PC-9 (cell line): ENCODE measurements at regions not wholly inside any gene's neighbourhood (a gene's known extent, or its start where the extent isn't known, plus 50 kb on each side); places are given as distances from the start of the nearest gene placed in this dataset.

Experiments used
- BruUV-seq: library from RNA; stranded (reverse); fragments of 400-500 nt; replicated peaks from 2 replicates; lab custom pipeline; 2021; lab: Mats Ljungman, UMichigan
- CTCF ChIA-PET: fragments of 300-600 bp; sonication (Branson Sonifier 250); formaldehyde crosslinking; loops from one replicate; lab custom pipeline; 2022; ENCODE audit warnings: antibody characterized with exemption; lab: Charles Lee
- POLR2A ChIA-PET: fragments of 300-600 bp; sonication (Branson Sonifier 250); formaldehyde crosslinking; loops from one replicate; lab custom pipeline; 2022; ENCODE audit warnings: antibody characterized with exemption; ENCODE audit not compliant: unreplicated experiment; lab: Charles Lee
- DNase-seq, 2 experiments: peaks; one replicate each; pipeline versions ENCODE4 v3.0.0 to v3.0.0-alpha.2; 2015 to 2022; ENCODE audit warnings: mixed read lengths in 1 of 2
- H2AFZ ChIP-seq: fragments of 200-600 bp; sonication (generic); 2 replicates; pipeline ENCODE4 v1.8.1; 2017; ENCODE audit warnings: antibody characterized with exemption
- H3F3A ChIP-seq: fragments of 200-600 bp; sonication (generic); 2 replicates; pipeline ENCODE4 v1.8.1; 2017; ENCODE audit warnings: antibody characterized with exemption, mild to moderate bottlenecking, low read depth; ENCODE audit not compliant: insufficient read depth
- H3K27ac ChIP-seq: fragments of 200-600 bp; sonication (generic); 2 replicates; pipeline ENCODE4 v1.6.1; 2016; ENCODE audit warnings: mixed run types
- H3K27me3 ChIP-seq: fragments of 200-600 bp; sonication (generic); 2 replicates; pipeline ENCODE4 v1.6.1; 2016; ENCODE audit warnings: low read depth, mixed run types; ENCODE audit not compliant: insufficient read depth
- H3K36me3 ChIP-seq: fragments of 200-600 bp; sonication (generic); 2 replicates; pipeline ENCODE4 v1.6.1; 2016; ENCODE audit warnings: low read depth, mixed run types
- H3K4me1 ChIP-seq: fragments of 200-600 bp; sonication (generic); replicated peaks from 2 replicates; pipeline ENCODE4 v1.6.1; 2016; ENCODE audit warnings: mixed run types; ENCODE audit not compliant: insufficient read depth
- H3K4me2 ChIP-seq: fragments of 200-600 bp; sonication (generic); 2 replicates; pipeline ENCODE4 v1.6.1; 2017; ENCODE audit warnings: mixed run types
- H3K4me3 ChIP-seq: fragments of 200-600 bp; sonication (generic); 2 replicates; pipeline ENCODE4 v1.6.1; 2016; ENCODE audit warnings: mixed run types
- H3K79me2 ChIP-seq: fragments of 200-600 bp; sonication (generic); 2 replicates; pipeline ENCODE4 v1.6.1; 2017; ENCODE audit warnings: low read depth, mixed run types
- H3K9me2 ChIP-seq: fragments of 200-600 bp; sonication (generic); 2 replicates; pipeline ENCODE4 v1.8.1; 2017; ENCODE audit warnings: mild to moderate bottlenecking; ENCODE audit not compliant: insufficient read depth
- H3K9me3 ChIP-seq: fragments of 200-600 bp; sonication (generic); 2 replicates; pipeline ENCODE4 v1.8.1; 2016; ENCODE audit warnings: low read depth; ENCODE audit not compliant: insufficient read depth
- H4K20me1 ChIP-seq: fragments of 200-600 bp; sonication (generic); 2 replicates; pipeline ENCODE4 v1.8.1; 2017; ENCODE audit not compliant: insufficient read depth
- CTCF ChIP-seq: fragments of 200-600 bp; sonication (generic); conservative IDR thresholded peaks from 2 replicates; pipeline ENCODE4 v1.6.1; 2017; ENCODE audit warnings: mixed run types, antibody characterized with exemption, mild to moderate bottlenecking, moderate library complexity
- EZH2 ChIP-seq: fragments of 200-600 bp; sonication (generic); IDR thresholded peaks from 2 replicates; pipeline ENCODE4 v1.8.0; 2017; ENCODE audit warnings: antibody characterized with exemption, low read depth
- intact Hi-C: fragments of 100-400 bp; cut with micrococcal nuclease; formaldehyde crosslinking; loops from one replicate; pipeline ENCODE4 v1.10.0; 2022; ENCODE audit not compliant: unreplicated experiment

DNA sequence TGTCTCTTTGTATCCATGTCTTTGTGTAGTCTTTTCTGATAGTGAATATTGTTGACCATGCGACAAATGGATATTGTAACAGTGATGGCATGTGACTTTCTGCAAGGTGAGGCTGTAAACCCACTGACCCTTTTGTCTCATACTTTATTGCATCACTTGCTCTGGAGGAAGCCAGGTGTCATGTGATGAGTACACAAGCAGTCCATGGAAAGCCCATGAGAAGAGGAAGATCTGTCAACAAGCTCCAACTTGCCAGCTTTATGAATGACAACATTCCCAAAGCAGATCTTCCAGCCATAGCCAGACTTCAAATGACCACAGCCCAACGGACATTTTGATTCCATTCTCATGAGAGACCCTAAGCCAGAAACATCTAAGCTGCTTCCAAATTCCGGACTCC lies 450.1 kb upstream of the ACTBL2 start:
- Histone ChIP-seq H4K20me1 (no peaks in the 10 kb centered on the region), H3K4me3 (no peak overlapping the region), H3K9me3 (no peaks in the 10 kb centered on the region; the same call in 1 of the 2 replicates), H3K27ac (no peak overlapping the region), H3K79me2 (no peaks in the 10 kb centered on the region), H3K9me2 (no peaks in the 10 kb centered on the region), H3K4me2 (no peak overlapping the region), H3K4me1 (no peaks in the 10 kb centered on the region), H2AFZ (0 out of 2 replicates have a peak overlapping the region, but pooled peaks have one; percentile 35), H3K36me3 (no peaks in the 10 kb centered on the region), H3K27me3 (no peaks in the 10 kb centered on the region), H3F3A (no peaks in the 10 kb centered on the region)
- DNase-seq: no peak
- intact Hi-C loops: no loop called here
- TF ChIP-seq CTCF (no peak), EZH2 (no peak)
- ChIA-PET CTCF (no interaction called here), POLR2A (no interaction called here)
- BruUV-seq: no TSS peak

- Histone ChIP-seq H3K4me1 (no peaks in the 10 kb centered on the region), H3K9me3 (no peaks in the 10 kb centered on the region; the same call in 1 of the 2 replicates), H3K4me3 (no peak overlapping the region), H3K36me3 (no peaks in the 10 kb centered on the region), H3F3A (no peaks in the 10 kb centered on the region), H3K9me2 (no peaks in the 10 kb centered on the region), H2AFZ (no peak overlapping the region), H3K27me3 (no peaks in the 10 kb centered on the region), H3K27ac (no peak overlapping the region), H3K4me2 (no peak overlapping the region), H3K79me2 (no peaks in the 10 kb centered on the region), H4K20me1 (no peaks in the 10 kb centered on the region)
- intact Hi-C loops: no loop called here
- POLR2A ChIA-PET: no interaction called here
- no peak for DNase-seq
- TF ChIP-seq EZH2 (no peak), CTCF (no peak)
- no TSS peak for BruUV-seq
- CTCF ChIA-PET: interaction anchor here (0.7 kb wide), 1 partner anchor 149 kb away, joined by 3 read pairs; no protein-coding TSS in a partner anchor
Observed at GRCh38 chr5:57931807-57932206, 449.2 kb upstream of the ACTBL2 start.

- Histone ChIP-seq H3K9me2 (no peaks in the 10 kb centered on the region), H3F3A (no peaks in the 10 kb centered on the region), H3K27me3 (no peaks in the 10 kb centered on the region), H3K4me3 (no peak overlapping the region), H3K79me2 (no peaks in the 10 kb centered on the region), H4K20me1 (no peaks in the 10 kb centered on the region), H3K36me3 (no peaks in the 10 kb centered on the region), H3K27ac (no peak overlapping the region), H3K9me3 (no peaks in the 10 kb centered on the region; the same call in 1 of the 2 replicates), H2AFZ (no peak overlapping the region), H3K4me2 (no peak overlapping the region), H3K4me1 (no peaks in the 10 kb centered on the region)
- BruUV-seq: no TSS peak
- TF ChIP-seq EZH2: no peak
- TF ChIP-seq CTCF: no peak
- intact Hi-C loops: no loop called here
- ChIA-PET CTCF (interaction anchor here (0.7 kb wide), 1 partner anchor 149 kb away, joined by 3 read pairs; no protein-coding TSS in a partner anchor), POLR2A (no interaction called here)
- no peak for DNase-seq
Observed at GRCh38 chr5:57931352-57931751, 448.7 kb upstream of the ACTBL2 start.
